Omental fat pad (tissue), 3 donors: ENCODE measurements at regions not wholly inside any gene's neighbourhood (a gene's known extent, or its start where the extent isn't known, plus 50 kb on each side); places are given as distances from the start of the nearest gene placed in this dataset.
A peak's percentile ranks its signal among the peaks of the same experiment; 100 is the strongest.
"Not testable (repeated sequence)": the region's sequence is repeated elsewhere in the genome, so short reads cannot be mapped to it uniquely, and the experiment has no call there.

Experiments used
- ATAC-seq: fragments of 150-250 bp; one replicate; pipeline ENCODE4 v1.9.1; 2016; ENCODE audit warnings: mild to moderate bottlenecking, moderate library complexity; ENCODE audit not compliant: low FRiP score
- DNase-seq: peaks from one replicate; pipeline ENCODE4 v3.0.0-alpha.2; 2019; ENCODE audit warnings: low spot score
- TF ChIP-seq, protein P1 (sequence below), 3 donors: fragments of 450-650 bp; IDR thresholded peaks; one replicate each; pipeline ENCODE4 v1.5.1; 2016 to 2017; ENCODE audit warnings: antibody characterized with exemption in 3 of 3, mild to moderate bottlenecking in 3 of 3, moderate library complexity in 2 of 3

DNA sequence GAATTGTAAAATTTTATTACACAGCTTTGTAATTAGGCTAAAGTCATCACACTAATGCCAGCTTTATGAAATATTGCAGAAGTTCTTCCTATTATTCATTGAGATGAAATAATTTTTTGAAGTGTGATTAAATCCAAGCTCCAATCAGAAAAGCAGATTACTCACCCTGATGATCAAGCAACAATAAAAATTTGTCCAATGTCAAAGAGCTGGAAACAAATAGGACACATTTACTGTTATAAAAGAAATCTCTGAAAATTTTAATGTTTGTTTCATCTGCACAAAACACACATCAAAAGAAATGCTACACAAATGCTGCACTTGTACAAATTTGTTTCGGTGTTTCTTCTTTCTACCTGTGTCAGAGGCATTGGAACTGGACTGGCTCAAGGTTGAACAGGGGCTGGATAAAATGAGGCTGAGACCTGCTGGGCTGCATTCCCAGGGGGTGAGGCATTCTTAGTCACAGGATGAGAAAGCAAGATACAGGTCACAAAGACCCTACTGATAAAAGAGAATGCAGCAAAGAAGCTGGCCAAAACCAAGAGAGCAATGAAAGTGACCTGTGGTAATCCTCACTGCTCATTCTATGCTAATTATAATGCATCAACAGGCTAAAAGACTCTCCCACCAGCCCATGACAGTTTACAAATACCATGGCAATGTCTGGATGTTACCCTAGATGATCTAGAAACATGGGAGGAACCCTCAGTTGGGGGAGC, 78.3 kb downstream of the GASK1B start:
- no peak for DNase-seq
- ATAC-seq: peak; percentile 84
- TF ChIP-seq, protein P1, sequence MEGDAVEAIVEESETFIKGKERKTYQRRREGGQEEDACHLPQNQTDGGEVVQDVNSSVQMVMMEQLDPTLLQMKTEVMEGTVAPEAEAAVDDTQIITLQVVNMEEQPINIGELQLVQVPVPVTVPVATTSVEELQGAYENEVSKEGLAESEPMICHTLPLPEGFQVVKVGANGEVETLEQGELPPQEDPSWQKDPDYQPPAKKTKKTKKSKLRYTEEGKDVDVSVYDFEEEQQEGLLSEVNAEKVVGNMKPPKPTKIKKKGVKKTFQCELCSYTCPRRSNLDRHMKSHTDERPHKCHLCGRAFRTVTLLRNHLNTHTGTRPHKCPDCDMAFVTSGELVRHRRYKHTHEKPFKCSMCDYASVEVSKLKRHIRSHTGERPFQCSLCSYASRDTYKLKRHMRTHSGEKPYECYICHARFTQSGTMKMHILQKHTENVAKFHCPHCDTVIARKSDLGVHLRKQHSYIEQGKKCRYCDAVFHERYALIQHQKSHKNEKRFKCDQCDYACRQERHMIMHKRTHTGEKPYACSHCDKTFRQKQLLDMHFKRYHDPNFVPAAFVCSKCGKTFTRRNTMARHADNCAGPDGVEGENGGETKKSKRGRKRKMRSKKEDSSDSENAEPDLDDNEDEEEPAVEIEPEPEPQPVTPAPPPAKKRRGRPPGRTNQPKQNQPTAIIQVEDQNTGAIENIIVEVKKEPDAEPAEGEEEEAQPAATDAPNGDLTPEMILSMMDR (IDR thresholded peaks at IDR 0.05): no peak

GRCh38 chr4:158090323-158090722, 82.5 kb downstream of the GASK1B start:
- DNase-seq: no peak
- ATAC-seq: no peak
- TF ChIP-seq, protein P1 (IDR thresholded peaks at IDR 0.05): no peak

DNA sequence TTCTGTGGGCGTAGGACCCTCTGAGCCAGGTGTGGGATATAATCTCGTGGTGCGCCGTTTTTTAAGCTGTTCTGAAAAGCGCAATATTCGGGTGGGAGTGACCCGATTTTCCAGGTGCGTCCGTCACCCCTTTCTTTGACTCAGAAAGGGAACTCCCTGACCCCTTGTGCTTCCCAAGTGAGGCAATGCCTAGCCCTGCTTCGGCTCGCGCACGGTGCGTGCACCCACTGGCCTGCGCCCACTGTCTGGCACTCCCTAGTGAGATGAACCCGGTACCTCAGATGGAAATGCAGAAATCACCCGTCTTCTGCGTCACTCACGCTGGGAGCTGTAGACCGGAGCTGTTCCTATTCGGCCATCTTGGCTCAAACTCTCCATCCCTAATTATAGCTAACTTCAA, 82.9 kb downstream of the GASK1B start:
- not testable (repeated sequence) for DNase-seq, ATAC-seq

GRCh38 chr4:158080354-158080753, 92.5 kb downstream of the GASK1B start:
- no peak for DNase-seq
- TF ChIP-seq, protein P1 (IDR thresholded peaks at IDR 0.05): no peak

DNA sequence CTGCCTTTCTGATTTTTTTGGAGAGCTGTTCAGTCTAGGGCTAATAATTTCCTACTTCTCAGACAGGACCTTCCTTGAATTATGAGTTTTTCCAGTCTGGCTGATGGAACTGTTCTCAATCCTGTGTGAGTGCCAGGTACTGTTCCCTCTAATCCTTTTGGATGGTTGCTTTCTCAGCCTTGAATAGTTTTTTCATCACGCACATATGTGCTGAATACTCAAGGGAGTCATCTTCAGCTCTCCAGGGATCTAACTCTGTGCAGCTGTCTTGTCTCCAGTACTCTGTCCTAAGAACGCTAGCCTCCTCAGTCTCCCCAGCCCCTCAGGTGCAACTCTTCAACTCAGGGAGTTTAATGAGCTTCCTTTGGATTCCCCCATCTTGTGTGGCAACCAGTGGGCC, 93.2 kb downstream of the GASK1B start:
- TF ChIP-seq, protein P1 (IDR thresholded peaks at IDR 0.05): no peak
- no peak for ATAC-seq
- DNase-seq: no peak

More at GRCh38 chr4:158080354-158080753, 92.5 kb downstream of the GASK1B start:
- no peak for ATAC-seq

DNA sequence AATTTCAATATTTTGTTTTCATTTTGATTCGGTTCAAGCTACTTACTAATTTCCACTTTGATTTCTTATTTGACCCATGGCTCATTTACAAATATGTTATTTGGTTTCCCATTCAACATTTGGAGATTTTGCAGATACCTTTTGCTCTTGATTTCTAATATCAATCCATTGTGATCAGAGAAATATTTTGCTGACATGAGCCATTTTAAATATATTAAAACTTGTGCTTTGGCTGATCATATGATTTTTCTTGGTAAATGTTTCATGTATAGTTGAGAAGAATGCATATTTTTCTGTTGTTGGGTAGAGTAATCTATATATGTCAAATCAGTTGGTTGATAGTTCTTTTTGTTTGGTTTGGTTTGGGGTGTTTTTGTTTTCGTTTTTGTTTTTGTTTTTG, 95.0 kb downstream of the GASK1B start:
- DNase-seq (no peak), ATAC-seq (no peak)
- TF ChIP-seq, protein P1 (IDR thresholded peaks at IDR 0.05): no peak

DNA sequence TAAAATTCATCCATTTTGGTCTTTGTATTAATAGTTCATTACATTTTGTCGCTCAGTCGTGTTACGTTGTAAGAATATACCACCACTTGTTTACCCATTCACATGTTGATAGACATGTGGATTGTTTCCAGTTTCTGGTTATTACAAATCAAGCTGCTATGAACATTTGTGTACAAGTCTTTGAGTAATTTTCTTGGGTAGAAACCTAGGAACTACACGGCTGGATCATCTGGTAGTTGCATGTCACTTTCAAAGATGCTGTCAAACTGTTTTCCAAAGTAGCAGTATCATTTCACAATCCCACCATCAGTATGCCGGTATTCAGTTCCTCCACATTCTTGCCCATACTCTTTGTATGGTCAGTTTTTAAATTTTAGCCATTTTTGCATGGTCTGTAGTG, 98.0 kb downstream of the GASK1B start:
- no peak for ATAC-seq
- TF ChIP-seq, protein P1 (IDR thresholded peaks at IDR 0.05): no peak
- DNase-seq: no peak
